Frontal cortex (tissue), 3 donors: ENCODE measurements at regions not wholly inside any gene's neighbourhood (a gene's known extent, or its start where the extent isn't known, plus 50 kb on each side); places are given as distances from the start of the nearest gene placed in this dataset.

Experiments used
- DNase-seq, 2 donors: peaks; one replicate each; pipeline ENCODE4 v3.0.0; 2012; ENCODE audit warnings: low spot score in 2 of 2
- FAIRE-seq: peaks from 2 replicates; lab custom pipeline; 2012; peaks lifted over from hg19 to GRCh38; lab: Jason Lieb, UNC
- donor health status: control.
- donor health status: control.
- donor health status: control.

DNA sequence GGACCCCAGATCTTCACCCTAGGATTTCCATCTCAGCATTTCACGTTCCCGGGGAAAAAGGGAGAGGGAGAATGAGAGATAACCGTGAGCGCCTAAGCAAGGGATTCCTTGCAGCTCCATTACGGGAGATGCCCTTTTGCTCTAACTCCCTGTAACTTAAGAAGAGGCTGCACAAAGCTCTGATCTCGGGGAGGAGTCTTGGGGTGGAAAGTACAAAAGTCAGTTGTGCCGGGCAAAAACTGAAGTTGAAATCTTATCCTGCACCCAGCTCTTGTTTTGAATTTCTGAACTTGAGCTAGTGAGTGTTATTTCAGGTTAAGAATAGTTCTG, 256.4 kb upstream of the SOX21 start:
- no peak for FAIRE-seq
- DNase-seq, result no peak

DNA sequence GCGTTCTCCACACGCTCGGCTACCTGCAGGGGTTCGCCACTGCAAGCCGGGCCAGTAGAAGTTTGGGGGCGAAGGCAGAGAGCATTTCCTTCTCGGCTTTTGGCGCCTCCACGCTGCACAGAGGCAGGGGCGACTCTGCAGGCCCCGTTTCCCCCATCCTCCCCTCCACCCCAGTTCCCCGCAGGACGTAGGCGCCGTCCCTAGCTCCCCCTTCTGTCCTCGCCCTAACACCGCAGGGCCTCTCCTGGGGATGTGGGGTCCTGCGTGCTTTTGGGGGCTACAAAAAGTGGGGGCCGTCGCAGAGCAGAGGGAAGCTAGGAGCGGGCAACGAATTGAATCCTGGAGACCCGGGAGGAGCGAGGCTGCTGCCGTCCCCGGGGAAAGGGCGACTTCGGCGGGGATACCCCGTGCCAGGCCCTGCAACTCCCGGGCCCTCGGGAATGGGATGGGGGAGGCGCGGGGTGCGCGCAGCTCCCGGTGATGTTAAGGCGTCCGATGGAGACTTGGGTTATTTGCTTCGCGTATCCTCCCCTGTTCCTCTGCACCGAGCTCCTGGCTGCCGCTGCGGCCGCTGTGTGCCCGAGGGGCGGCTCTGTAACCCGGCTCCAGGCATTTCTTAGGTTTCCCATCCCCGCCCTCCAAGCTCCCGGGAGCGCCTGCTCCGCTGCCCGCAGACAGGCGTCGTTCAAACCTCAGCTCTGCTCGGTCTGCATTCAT, 255.9 kb upstream of the SOX21 start:
- DNase-seq (peak; percentile 36 to 39), FAIRE-seq (no peak)

DNA sequence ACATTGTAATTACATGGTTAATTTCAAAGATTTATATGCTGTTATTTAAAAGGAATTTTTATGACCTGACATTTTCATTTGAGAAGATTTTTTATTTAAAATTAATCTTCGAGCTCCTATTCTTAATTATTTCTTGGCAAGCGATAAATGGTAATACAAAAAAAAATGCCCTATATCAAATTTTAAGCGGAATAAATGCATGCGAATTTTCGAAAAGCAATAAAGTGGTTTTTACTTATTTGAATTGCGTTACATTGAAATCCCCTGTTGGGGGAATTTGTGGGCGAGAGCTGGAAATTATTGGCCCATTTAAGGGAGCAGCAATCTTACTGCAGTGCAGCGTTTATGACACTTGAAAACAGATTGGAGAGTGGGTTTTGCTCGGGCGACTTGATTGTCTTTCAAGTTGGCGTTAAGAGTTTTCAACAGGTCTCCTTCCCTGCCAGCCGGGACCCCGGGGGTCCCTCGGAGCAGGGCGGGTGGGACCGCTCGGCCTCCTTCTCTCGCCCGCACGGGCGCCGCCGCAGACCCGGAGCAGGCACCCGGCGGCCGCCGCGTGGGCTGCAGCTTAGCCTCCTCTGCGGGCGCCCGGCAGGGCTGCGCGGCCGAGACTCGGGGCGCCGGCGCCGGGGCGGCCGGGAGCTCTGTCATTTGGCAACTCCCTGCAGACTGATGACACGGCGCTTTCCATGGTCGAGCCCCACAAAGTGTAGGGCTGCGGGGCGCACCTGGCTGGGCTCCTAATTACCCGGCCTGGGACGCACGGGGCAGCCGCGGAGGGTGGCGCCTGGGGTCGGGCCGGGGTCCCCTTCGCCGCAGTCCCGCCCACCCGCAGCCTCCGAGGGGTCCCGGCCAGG, 255.1 kb upstream of the SOX21 start:
- DNase-seq (peak; percentile 34 to 37), FAIRE-seq (no peak)

DNA sequence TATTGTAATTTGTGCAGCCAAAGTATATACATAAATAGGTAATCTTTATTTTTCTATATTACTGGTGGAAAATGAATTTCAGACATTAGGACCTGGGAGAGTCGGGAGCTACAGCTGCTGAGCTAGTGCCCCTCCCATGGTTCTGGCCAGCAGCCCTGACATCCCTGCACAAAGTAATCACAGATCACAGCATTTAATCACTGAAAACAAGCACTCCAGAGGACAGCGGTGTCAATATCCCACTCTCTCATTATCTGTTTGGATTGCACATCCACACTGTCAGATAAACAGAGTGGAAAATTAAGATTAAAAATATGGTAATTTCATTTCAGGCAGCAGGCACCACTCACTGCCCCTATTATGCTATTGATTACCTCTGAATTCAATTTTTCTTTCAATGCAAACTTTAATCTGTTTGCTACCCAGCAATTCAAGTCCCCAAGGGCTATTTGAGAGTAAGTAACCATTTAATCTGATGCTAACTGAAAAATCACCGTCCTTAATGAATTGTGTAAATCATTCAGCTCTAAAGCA, 254.1 kb upstream of the SOX21 start:
- DNase-seq, result no peak
- no peak for FAIRE-seq

DNA sequence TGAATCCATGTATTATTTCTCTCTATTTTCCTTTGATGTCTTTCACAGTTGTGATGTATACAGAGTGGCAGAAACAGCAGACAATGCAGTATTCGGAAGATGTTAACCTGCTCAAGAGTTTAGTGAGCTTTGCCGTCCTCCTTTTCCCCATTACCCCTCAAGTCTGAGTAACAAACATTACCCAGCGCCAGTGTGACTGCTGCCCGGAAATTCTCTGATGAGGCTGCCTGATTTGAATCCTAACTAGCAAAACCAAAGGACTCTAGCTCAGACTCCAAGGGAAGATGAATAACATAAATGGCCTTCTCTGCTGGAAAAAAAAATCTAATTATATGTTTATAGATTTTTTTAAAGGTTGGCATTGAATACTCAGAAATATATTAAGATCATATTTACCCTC, 247.3 kb upstream of the SOX21 start:
- DNase-seq, result no peak
- FAIRE-seq, result no peak

DNA sequence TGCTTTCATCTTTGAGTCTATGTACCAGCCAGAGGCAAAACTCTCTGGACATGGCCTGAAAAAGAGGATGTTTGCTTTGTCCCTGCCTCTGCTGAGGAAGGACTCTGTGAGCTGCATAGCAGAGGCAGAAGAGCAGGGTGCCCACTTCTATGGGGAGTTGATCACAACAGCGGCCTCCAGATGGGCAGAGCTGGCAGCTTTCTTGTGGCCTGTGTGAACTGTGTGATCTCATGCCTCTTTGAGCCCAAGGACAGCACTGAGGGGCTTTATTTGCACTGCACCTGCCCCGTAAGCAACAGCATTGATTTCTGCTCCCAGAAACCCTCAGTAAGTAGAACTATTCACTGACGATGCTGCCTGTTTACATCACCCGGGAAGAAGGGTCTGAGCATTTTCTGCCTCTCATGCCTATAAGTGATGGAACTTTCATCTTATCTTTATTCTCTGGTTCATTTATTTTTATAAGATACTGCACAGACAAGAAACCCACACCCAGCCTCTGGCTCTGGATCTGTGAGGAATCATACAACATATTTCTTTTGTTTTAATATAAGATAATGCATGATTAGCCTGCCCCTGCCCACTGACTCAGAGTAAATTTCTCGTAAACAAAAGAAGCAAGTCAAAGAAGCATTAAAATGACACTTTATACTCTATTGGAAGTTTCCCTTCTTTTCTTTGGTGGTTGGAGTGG, 244.2 kb upstream of the SOX21 start:
- DNase-seq, result no peak
- no peak for FAIRE-seq

DNA sequence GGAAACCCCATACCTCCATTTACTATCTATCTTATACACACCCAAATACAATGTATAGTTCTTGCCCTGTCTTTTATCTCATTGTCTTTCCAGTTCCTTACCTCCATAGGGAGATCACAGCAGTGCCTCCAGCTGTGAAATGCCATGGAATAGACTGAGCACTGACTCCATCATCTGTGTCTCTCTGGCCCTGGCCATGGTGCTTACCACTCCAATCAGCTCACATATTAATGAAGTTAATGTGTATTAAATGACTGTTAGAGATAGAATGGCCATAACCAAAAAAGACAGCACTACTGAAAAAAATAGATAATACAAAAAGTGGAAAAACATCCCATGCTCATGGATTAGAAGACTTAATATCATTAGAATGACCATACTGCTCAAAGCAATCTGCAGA, 240.4 kb upstream of the SOX21 start:
- FAIRE-seq (no peak), DNase-seq (no peak)

DNA sequence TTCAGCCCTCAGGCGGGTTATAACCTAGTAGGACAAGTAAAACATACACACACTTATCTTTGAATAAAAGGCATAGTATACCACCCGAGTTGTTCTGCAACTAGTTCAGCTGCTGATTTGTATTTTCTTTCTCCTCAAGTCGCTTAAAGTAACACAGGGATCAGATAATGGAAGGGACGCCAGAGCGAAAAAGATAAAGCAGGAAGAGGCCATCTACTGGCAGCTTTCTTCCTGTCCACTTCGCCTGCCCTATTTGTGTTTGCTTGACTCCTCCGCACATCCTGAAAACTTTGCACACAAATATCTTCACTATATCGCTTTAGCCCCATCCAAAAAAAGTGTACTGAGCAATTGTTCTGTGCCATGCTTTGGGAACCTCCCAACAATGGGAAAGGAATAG, 238.0 kb upstream of the SOX21 start:
- DNase-seq (no peak), FAIRE-seq (no peak)

DNA sequence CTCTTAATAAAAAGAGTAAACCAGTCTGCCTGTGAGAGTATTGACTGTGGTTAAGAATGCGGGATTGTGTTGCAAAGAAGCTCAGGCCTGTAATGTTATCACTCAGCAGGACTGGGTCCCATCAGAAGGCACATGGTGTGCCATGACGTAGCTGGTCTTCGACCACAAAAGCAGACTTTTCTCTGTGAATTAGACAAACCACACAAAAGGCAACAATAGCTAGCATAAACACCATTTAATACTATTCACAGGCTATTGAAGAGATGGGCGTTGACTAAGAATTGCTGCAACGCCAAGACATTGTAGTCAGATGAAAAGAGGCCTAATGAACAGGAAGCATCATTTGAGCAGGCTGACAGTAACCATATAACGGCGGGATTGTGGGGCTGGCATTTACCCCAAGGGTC, 235.6 kb upstream of the SOX21 start:
- FAIRE-seq (no peak), DNase-seq (no peak)

DNA sequence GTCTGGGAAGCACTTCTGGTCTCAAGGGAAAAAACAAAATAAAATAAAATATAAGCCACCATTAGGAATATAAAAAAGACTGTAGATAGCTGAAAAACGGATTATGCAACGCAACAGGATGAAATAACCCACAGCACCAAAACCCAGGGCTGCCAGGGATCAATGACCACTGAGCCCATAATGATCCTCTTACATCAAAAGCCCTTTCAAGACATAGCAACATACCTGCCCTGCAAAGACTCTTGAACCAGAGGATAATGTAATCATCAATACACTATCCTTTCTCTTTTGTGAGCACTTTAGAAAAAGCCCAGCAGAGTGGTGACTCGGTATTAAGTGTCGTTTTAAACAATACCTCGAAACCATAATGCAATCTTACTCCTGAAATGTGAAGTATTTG, 235.0 kb upstream of the SOX21 start:
- no peak for DNase-seq
- FAIRE-seq, result no peak

DNA sequence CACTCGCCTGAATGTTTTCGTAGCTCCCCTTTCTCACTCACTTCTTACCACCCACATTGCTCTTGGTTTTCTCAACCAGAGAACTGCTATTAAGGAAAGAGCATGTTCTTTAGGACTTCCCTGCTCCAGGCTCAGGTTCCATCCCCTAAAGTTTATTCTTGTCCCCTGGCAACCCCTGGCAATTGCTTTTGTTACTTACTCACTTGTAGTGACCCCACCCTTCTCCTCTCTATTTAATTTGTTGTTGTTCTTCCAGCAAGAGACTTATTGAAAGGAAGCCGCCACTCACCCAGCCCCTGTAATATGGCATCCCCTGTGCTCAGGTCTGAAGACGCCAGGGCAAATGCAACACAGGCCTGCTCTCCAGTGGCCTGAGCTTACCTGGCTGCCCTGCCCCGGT, 233.7 kb upstream of the SOX21 start:
- DNase-seq (no peak), FAIRE-seq (no peak)

DNA sequence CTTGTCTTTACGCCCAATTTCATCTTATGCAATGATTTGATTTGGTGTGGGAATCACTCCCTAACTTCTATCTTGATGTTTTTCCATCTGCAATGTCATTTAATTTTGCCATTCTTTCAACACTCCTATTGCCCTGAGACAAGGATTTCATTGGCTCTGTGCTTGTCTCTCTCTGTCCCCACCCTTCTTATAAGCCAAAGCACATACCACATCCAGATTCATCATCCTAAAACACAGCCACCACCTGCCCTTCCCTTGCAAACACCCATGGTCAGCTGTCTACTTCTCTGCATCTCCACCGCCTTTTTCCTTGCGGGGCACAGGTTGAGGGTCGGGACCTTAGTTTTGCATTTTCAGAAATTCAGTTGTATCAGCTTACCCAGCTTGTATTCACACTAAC, 225.8 kb upstream of the SOX21 start:
- FAIRE-seq (no peak), DNase-seq (no peak)

DNA sequence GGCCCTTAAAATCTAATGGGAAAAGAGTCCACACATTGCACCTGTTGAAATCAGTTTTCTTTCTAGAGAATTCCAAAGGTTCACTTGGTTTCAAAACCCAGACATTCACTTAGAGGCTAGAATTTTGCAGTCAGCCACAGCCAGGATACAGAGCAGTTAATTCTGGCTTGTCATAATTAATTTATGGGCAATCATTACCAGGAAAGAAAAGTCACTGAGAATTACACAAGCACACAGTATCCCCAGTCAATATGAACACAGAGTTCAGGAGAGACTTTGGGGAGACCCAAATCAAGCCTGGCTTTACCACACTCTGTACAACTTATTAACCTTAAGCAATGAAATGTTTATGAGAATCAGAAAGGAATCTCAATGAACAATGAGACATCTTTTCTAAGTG, 224.3 kb upstream of the SOX21 start:
- no peak for FAIRE-seq
- no peak for DNase-seq

DNA sequence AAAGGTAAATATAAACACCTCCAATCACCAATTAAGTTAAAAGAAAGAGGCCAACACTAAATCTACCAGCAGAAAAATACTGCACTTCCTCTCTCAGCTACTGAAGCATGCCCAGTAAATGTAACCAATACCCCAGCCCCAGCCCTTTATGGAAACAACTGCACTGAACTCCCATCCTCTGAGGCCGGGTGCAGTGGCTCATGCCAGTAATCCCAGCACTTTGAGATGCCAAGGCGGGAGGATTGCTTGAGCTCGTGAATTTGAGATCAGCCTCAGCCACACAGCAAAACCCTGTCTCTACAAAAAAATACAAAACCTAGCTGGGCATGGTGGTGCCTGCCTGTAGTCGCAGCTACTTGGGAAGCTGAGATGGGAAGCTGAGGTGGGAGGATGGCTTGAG, 221.6 kb upstream of the SOX21 start:
- DNase-seq, result no peak
- FAIRE-seq, result no peak

DNA sequence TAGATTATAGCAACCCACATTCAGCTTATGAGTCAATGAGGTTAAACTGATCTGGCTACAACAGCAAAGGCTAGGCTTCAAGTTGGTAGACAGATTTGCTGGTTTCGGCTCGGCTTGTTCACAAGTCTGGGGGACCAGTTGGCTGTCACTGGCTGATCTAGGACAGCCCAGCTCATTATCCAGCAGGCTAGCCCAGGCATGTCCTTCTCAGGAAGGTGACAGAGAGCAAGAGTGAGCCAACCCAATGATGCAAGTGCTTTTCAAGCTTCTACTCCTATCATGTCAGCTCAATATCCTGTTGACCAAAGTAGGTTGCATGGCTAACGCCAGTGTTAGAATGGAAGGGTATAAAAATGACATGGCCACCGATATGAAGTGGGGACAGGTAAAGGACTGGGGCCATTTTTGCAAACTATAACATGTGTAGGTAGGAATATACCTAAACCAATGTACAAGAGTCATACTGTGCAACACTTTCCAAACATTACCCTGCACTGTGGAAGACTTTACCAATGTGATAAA, 220.9 kb upstream of the SOX21 start:
- FAIRE-seq (no peak), DNase-seq (no peak)

DNA sequence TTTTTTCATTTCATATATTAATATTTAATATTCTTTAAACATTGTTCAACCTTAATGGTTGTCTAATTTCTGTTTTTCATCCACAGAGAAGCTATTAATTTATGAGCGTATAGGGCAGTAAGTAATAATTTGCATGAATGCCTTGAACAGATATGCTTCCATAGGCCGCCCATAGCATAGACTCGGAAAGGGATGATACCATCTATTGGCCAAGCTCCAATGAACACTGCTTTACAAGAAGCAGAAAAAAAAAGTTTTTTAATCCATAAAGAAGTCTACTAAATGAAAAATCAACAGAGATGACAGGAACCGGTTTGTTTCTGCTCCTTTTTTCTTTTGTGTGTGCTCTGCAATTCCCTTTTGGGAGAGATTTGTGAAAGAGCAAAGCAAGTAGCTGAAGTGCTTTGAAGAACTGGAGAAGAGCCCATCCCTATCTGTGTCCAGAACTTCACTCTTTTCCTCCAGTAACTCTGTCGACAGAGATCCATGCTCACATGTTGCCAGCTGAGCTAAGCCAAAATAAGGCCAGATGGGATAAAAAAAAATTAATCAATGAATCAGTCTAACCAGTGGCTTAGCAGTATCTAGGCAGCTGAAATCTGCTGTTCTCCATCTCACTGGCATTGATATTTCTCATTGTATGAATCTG, 215.9 kb upstream of the SOX21 start:
- FAIRE-seq (no peak), DNase-seq (no peak)

DNA sequence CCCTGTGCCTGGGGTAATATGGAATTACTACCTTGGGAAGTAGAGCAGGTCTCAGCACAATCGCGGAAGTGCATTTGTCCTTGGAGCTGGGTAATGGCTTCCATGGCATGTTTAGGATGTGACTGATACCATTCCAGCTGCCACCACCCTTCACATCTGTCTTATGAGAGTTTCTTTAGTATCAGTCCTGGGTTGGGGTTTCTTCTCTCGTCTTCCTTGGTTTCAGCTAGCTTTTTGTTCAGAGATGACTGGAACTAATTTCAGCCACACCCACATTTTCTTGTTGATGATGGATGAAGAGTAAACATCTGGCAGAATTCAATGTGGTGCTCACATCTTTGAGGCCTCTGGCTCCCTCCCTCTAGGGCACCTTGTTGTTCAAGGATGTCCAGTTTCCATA, 212.9 kb upstream of the SOX21 start:
- DNase-seq (no peak), FAIRE-seq (no peak)

DNA sequence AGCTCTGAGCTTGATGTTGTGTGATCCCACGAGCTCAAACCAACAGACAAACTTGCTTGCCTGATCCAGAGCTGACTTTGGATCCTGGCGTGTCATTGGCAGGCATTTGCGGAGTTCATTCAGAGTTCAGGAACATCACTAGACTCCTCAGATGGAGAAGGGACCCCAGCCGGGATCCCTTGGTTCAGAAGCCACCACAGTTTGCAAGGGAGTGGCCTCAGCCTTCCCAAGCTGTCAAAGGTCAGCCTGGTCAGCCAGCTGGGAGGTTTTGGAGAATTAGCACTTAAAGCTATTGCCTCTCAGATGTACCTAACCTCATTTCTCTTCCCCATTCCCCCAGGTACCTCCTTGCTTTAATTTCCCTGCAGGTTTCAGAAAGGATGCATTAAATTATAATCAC, 208.8 kb upstream of the SOX21 start:
- no peak for DNase-seq

DNA sequence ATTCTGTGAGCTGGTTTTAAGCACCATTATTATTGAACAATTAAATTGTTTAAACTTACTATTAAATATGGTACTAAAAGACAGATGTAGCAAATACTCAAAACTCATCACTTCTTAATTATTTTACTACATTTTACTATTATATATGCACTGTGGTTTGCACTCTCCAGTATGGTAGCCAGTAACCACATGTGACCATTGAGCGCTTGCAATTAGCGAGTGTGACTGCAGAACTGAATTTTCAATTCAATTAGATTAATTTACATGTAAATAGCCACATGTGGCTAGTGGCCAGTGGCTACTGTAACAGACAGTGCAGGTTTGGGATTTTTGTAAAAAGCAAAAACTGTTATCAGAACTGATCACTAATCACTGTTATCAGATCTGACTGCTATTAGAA, 208.2 kb upstream of the SOX21 start:
- FAIRE-seq, result no peak
- DNase-seq, result no peak

More for the DNA sequence above, 208.8 kb upstream of the SOX21 start:
- FAIRE-seq, result no peak

DNA sequence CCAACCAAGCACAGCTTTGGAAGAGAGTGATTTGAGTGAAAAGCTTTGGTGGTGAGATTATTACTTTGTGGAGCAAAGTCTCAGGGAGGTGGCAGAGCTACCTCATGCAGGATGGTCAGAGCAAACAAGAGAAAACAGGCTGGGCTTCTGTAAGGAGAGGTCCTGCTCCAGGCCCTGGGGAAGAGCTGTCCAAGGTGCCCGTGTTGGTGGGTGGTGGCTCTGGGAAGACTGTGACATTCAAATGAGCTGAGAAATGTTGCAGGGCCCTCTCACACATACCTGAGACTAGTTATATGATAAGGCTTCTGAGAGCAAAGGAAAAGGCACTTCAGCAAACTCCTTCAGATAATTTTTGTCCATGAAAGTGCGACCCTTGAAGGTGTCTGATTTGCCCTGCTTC, 205.5 kb upstream of the SOX21 start:
- DNase-seq (no peak), FAIRE-seq (no peak)
